GM19468 (cell line): ENCODE measurements at regions not wholly inside any gene's neighbourhood (a gene's known extent, or its start where the extent isn't known, plus 50 kb on each side); places are given as distances from the start of the nearest gene placed in this dataset.

ENCODE experiments used
- ATAC-seq: cut with Tn5 transposase; IDR thresholded peaks from one replicate; pipeline ENCODE4 v1.9.1; 2021; ENCODE audit warnings: mild to moderate bottlenecking, moderate library complexity, moderate number of reproducible peaks; ENCODE audit not compliant: unreplicated experiment; ENCODE audit errors: extremely low read depth

- no peak for ATAC-seq
Observed at GRCh38 chr21:41671859-41672542, 94.9 kb downstream of the RIPK4 start.

- ATAC-seq = no peak
Observed at GRCh38 chr21:41671212-41671762, 95.6 kb downstream of the RIPK4 start.

GRCh38 chr21:41670056-41670805, 96.6 kb downstream of the RIPK4 start:
- ATAC-seq = no peak

GRCh38 chr21:41669533-41669830, 97.4 kb downstream of the RIPK4 start:
- no peak for ATAC-seq

GRCh38 chr21:41668686-41669532, 97.9 kb downstream of the RIPK4 start:
- ATAC-seq = no peak

- ATAC-seq = no peak
Observed at GRCh38 chr21:41668051-41668541, 98.8 kb downstream of the RIPK4 start.

GRCh38 chr21:41667136-41667535, 99.7 kb downstream of the RIPK4 start:
- no peak for ATAC-seq

- no peak for ATAC-seq
Observed at GRCh38 chr21:41666641-41667081, 100.2 kb downstream of the RIPK4 start.

GRCh38 chr21:41665766-41666595, 100.9 kb downstream of the RIPK4 start:
- no peak for ATAC-seq

- ATAC-seq = no peak
Observed at GRCh38 chr21:41664881-41665765, 101.7 kb downstream of the RIPK4 start.

GRCh38 chr21:41663805-41664788, 102.8 kb downstream of the RIPK4 start:
- ATAC-seq = no peak

- ATAC-seq = no peak
Observed at GRCh38 chr21:41662761-41663160, 104.1 kb downstream of the RIPK4 start.

- no peak for ATAC-seq
Observed at GRCh38 chr21:41662161-41662560, 104.7 kb downstream of the RIPK4 start.

GRCh38 chr21:41660748-41661147, 106.1 kb downstream of the RIPK4 start:
- no peak for ATAC-seq

- no peak for ATAC-seq
Observed at GRCh38 chr21:41659791-41660560, 106.9 kb downstream of the RIPK4 start.

GRCh38 chr21:41656946-41657525, 109.8 kb downstream of the RIPK4 start:
- no peak for ATAC-seq
